ENCODE measurements at regions not wholly inside any gene's neighbourhood (a gene's known extent, or its start where the extent isn't known, plus 50 kb on each side); places are given as distances from the start of the nearest gene placed in this dataset.

GRCh38 chr9:129273136-129273895, 95.3 kb upstream of the IER5L start:
- intact Hi-C loops (cut with micrococcal nuclease; ENCODE audit: unreplicated experiment) = no loop called here
- Histone ChIP-seq H3K27ac (no peak overlapping the region), H4K20me1 (ENCODE audit: insufficient read depth) (no peaks in the 10 kb centered on the region), H3F3A (ENCODE audit: insufficient read depth, low read depth) (peaks cover 37% of the 10 kb centered on the region), H3K4me2 (no peak overlapping the region), H3K9me3 (ENCODE audit: insufficient read depth, low read depth) (no peaks in the 10 kb centered on the region), H3K27me3 (ENCODE audit: insufficient read depth, low read depth) (no peaks in the 10 kb centered on the region), H2AFZ (no peak overlapping the region), H3K79me2 (ENCODE audit: low read depth) (no peaks in the 10 kb centered on the region), H3K4me1 (replicated peaks; ENCODE audit: insufficient read depth) (peaks cover 42% of the 10 kb centered on the region), H3K4me3 (no peak overlapping the region), H3K9me2 (ENCODE audit: insufficient read depth) (no peaks in the 10 kb centered on the region), H3K36me3 (ENCODE audit: low read depth) (no peaks in the 10 kb centered on the region)
- BruUV-seq (replicated peaks) = no TSS peak
- TF ChIP-seq, protein P1, sequence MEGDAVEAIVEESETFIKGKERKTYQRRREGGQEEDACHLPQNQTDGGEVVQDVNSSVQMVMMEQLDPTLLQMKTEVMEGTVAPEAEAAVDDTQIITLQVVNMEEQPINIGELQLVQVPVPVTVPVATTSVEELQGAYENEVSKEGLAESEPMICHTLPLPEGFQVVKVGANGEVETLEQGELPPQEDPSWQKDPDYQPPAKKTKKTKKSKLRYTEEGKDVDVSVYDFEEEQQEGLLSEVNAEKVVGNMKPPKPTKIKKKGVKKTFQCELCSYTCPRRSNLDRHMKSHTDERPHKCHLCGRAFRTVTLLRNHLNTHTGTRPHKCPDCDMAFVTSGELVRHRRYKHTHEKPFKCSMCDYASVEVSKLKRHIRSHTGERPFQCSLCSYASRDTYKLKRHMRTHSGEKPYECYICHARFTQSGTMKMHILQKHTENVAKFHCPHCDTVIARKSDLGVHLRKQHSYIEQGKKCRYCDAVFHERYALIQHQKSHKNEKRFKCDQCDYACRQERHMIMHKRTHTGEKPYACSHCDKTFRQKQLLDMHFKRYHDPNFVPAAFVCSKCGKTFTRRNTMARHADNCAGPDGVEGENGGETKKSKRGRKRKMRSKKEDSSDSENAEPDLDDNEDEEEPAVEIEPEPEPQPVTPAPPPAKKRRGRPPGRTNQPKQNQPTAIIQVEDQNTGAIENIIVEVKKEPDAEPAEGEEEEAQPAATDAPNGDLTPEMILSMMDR (conservative IDR thresholded peaks at IDR 0.05) = no peak
- no peak for TF ChIP-seq EZH2 (IDR thresholded peaks at IDR 0.05; ENCODE audit: low read depth)
- CTCF ChIA-PET = interaction anchor here (0.6 to 0.7 kb wide), 2 partner anchors 81 to 795 kb away, joined by 3 to 4 read pairs; no protein-coding TSS in a partner anchor
- POLR2A ChIA-PET (ENCODE audit: unreplicated experiment) = no interaction called here
- DNase-seq = no peak

DNA sequence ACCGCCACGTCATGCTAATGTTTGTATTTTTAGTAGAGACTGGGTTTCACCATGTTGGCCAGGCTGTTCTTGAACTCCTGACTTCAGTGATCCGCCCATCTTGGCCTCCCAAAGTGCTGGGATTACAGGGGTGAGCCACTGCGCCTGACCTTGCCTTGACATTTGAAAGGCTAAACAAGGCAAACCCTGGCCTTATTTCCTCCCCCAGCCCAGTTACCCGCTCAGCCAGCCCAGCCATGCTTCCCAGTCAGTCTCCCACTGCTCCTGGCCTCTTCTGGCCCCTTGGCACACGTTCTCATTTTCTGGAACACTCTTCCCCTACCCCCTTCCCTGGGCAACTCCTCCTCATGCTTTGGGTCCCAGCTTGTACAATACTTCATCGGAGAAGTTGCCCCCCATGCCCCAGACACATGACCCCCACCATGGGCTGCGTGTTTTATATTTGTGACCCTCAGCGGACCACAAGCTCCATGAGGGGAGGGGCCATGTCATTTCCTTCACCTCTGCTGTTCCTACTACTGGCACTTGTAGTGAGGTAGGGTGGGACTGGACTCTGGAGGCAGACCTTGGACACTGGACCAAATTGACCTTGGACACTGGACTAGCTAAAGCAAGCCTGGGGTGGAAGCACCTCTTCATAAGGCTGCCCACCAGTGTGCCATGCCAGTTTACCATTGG, 94.4 kb upstream of the IER5L start:
- ChIA-PET POLR2A (ENCODE audit: unreplicated experiment) (no interaction called here), CTCF (interaction anchor here (0.7 kb wide), 1 partner anchor 81 kb away, joined by 3 read pairs; no protein-coding TSS in a partner anchor)
- H3K9me2 ChIP-seq (ENCODE audit: insufficient read depth) = no peaks in the 10 kb centered on the region
- no peak overlapping the region for H2AFZ ChIP-seq
- BruUV-seq (replicated peaks) = no TSS peak
- H3K4me2 ChIP-seq = no peak overlapping the region
- intact Hi-C loops (cut with micrococcal nuclease; ENCODE audit: unreplicated experiment) = no loop called here
- H3K4me3 ChIP-seq = no peak overlapping the region
- no peaks in the 10 kb centered on the region for H3K9me3 ChIP-seq (ENCODE audit: insufficient read depth, low read depth)
- no peak for DNase-seq
- TF ChIP-seq, protein P1 (conservative IDR thresholded peaks at IDR 0.05) = no peak
- no peak for TF ChIP-seq EZH2 (IDR thresholded peaks at IDR 0.05; ENCODE audit: low read depth)
- H3K27ac ChIP-seq = no peak overlapping the region
- no peaks in the 10 kb centered on the region for H3K27me3 ChIP-seq (ENCODE audit: insufficient read depth, low read depth)
- H3K79me2 ChIP-seq (ENCODE audit: low read depth) = no peaks in the 10 kb centered on the region
- H3K36me3 ChIP-seq (ENCODE audit: low read depth) = no peaks in the 10 kb centered on the region
- peaks cover 34% of the 10 kb centered on the region for H3K4me1 ChIP-seq (replicated peaks; ENCODE audit: insufficient read depth)
- H3F3A ChIP-seq (ENCODE audit: insufficient read depth, low read depth) = peaks cover 29% of the 10 kb centered on the region
- no peaks in the 10 kb centered on the region for H4K20me1 ChIP-seq (ENCODE audit: insufficient read depth)

- no peaks in the 10 kb centered on the region for H3K36me3 ChIP-seq (ENCODE audit: low read depth)
- ChIA-PET POLR2A (ENCODE audit: unreplicated experiment) (no interaction called here), CTCF (interaction anchor here (0.5 kb wide), 1 partner anchor 103 kb away, joined by 11 read pairs; no protein-coding TSS in a partner anchor)
- H4K20me1 ChIP-seq (ENCODE audit: insufficient read depth) = no peaks in the 10 kb centered on the region
- no peak overlapping the region for H3K27ac ChIP-seq
- peaks cover 13% of the 10 kb centered on the region for H3F3A ChIP-seq (ENCODE audit: insufficient read depth, low read depth)
- DNase-seq = no peak
- no peaks in the 10 kb centered on the region for H3K9me3 ChIP-seq (ENCODE audit: insufficient read depth, low read depth)
- no peak overlapping the region for H3K4me3 ChIP-seq
- no peaks in the 10 kb centered on the region for H3K27me3 ChIP-seq (ENCODE audit: insufficient read depth, low read depth)
- H3K9me2 ChIP-seq (ENCODE audit: insufficient read depth) = no peaks in the 10 kb centered on the region
- intact Hi-C loops (cut with micrococcal nuclease; ENCODE audit: unreplicated experiment) = no loop called here
- H3K79me2 ChIP-seq (ENCODE audit: low read depth) = no peaks in the 10 kb centered on the region
- no peak for TF ChIP-seq EZH2 (IDR thresholded peaks at IDR 0.05; ENCODE audit: low read depth)
- TF ChIP-seq, protein P1 (conservative IDR thresholded peaks at IDR 0.05) = no peak
- H3K4me1 ChIP-seq (replicated peaks; ENCODE audit: insufficient read depth) = peaks cover 18% of the 10 kb centered on the region
- no TSS peak for BruUV-seq (replicated peaks)
- no peak overlapping the region for H3K4me2 ChIP-seq
- no peak overlapping the region for H2AFZ ChIP-seq
Measured at GRCh38 chr9:129270903-129271431, 92.9 kb upstream of the IER5L start.
